COLO829 (cell line): ENCODE measurements at regions not wholly inside any gene's neighbourhood (a gene's known extent, or its start where the extent isn't known, plus 50 kb on each side); places are given as distances from the start of the nearest gene placed in this dataset.
"Not testable (repeated sequence)": the region's sequence is repeated elsewhere in the genome, so short reads cannot be mapped to it uniquely, and the experiment has no call there.

ENCODE experiments used
- DNase-seq: peaks from one replicate; pipeline ENCODE4 v3.0.0; 2012; ENCODE audit warnings: low spot score

- no peak for DNase-seq
Observed at GRCh38 chr11:82049199-82049598, 684.5 kb downstream of the FAM181B start.

GRCh38 chr11:82047200-82047599 lies 686.5 kb downstream of the FAM181B start:
- no peak for DNase-seq

GRCh38 chr11:82046778-82047177 lies 686.9 kb downstream of the FAM181B start:
- DNase-seq = no peak

GRCh38 chr11:82045748-82046457 lies 687.8 kb downstream of the FAM181B start:
- no peak for DNase-seq

- no peak for DNase-seq
Observed at GRCh38 chr11:82043316-82043715, 690.3 kb downstream of the FAM181B start.

GRCh38 chr11:82041764-82042163 lies 691.9 kb downstream of the FAM181B start:
- DNase-seq = no peak

GRCh38 chr11:82038154-82038553 lies 695.5 kb downstream of the FAM181B start:
- no peak for DNase-seq

- no peak for DNase-seq
Observed at GRCh38 chr11:82034527-82034926, 699.1 kb downstream of the FAM181B start.

- DNase-seq = not testable (repeated sequence)
Observed at GRCh38 chr11:82027335-82027734, 706.3 kb downstream of the FAM181B start.

- DNase-seq = no peak
Observed at GRCh38 chr11:82024760-82025159, 708.9 kb downstream of the FAM181B start.

GRCh38 chr11:82012276-82012675 lies 721.4 kb downstream of the FAM181B start:
- DNase-seq = no peak

GRCh38 chr11:82009133-82009532 lies 724.5 kb downstream of the FAM181B start:
- no peak for DNase-seq

- DNase-seq = no peak
Observed at GRCh38 chr11:82007521-82007920, 726.1 kb downstream of the FAM181B start.

- DNase-seq = no peak
Observed at GRCh38 chr11:82004537-82005213, 729.0 kb downstream of the FAM181B start.

- no peak for DNase-seq
Observed at GRCh38 chr11:82003671-82004515, 729.8 kb downstream of the FAM181B start.

- no peak for DNase-seq
Observed at GRCh38 chr11:82003024-82003423, 730.6 kb downstream of the FAM181B start.

GRCh38 chr11:81995889-81996288 lies 737.8 kb downstream of the FAM181B start:
- DNase-seq = no peak

GRCh38 chr11:81993755-81994154 lies 739.9 kb downstream of the FAM181B start:
- no peak for DNase-seq

- no peak for DNase-seq
Observed at GRCh38 chr11:81990659-81991443, 742.8 kb downstream of the FAM181B start.

GRCh38 chr11:81989093-81989492 lies 744.6 kb downstream of the FAM181B start:
- no peak for DNase-seq

- no peak for DNase-seq
Observed at GRCh38 chr11:81987829-81988472, 745.7 kb downstream of the FAM181B start.
